HL-60 (cell line): ENCODE measurements at regions not wholly inside any gene's neighbourhood (a gene's known extent, or its start where the extent isn't known, plus 50 kb on each side); places are given as distances from the start of the nearest gene placed in this dataset.

ENCODE experiments used
- GABPA ChIP-seq: IDR thresholded peaks from 2 replicates; pipeline ENCODE4 v1.6.1; 2012; ENCODE audit warnings: low read depth
- TF ChIP-seq, protein P1 (sequence below): IDR thresholded peaks from one replicate; pipeline ENCODE4 v1.5.1; 2011; ENCODE audit warnings: low read length, control low read depth, inconsistent platforms; ENCODE audit not compliant: insufficient read depth
- TF ChIP-seq, protein P2 (sequence below): IDR thresholded peaks from 2 replicates; pipeline ENCODE4 v1.6.1; 2012; ENCODE audit warnings: low read depth; ENCODE audit not compliant: insufficient replicate concordance

DNA sequence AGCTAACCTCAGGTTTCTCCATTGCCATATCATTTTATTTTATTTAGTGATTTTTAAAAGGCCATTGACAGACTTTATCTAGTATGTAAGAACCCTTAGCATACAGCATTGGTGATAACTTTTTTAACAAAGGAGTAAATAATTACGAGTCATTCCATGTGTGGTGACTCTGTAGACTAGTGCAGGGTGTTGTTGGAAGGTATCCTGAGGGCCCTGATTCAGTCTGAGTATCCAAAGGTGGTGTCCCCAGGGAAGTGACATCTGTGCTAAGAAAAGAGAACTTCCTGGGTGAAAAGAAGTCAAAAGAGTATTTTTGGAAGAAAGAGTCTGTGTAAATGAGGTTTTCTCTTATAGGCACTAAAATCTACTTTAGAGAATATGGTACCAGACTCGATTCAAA lies 308.4 kb downstream of the C7orf25 start:
- TF ChIP-seq, protein P1, sequence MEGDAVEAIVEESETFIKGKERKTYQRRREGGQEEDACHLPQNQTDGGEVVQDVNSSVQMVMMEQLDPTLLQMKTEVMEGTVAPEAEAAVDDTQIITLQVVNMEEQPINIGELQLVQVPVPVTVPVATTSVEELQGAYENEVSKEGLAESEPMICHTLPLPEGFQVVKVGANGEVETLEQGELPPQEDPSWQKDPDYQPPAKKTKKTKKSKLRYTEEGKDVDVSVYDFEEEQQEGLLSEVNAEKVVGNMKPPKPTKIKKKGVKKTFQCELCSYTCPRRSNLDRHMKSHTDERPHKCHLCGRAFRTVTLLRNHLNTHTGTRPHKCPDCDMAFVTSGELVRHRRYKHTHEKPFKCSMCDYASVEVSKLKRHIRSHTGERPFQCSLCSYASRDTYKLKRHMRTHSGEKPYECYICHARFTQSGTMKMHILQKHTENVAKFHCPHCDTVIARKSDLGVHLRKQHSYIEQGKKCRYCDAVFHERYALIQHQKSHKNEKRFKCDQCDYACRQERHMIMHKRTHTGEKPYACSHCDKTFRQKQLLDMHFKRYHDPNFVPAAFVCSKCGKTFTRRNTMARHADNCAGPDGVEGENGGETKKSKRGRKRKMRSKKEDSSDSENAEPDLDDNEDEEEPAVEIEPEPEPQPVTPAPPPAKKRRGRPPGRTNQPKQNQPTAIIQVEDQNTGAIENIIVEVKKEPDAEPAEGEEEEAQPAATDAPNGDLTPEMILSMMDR, result no peak
- TF ChIP-seq GABPA, result no peak
- TF ChIP-seq, protein P2, sequence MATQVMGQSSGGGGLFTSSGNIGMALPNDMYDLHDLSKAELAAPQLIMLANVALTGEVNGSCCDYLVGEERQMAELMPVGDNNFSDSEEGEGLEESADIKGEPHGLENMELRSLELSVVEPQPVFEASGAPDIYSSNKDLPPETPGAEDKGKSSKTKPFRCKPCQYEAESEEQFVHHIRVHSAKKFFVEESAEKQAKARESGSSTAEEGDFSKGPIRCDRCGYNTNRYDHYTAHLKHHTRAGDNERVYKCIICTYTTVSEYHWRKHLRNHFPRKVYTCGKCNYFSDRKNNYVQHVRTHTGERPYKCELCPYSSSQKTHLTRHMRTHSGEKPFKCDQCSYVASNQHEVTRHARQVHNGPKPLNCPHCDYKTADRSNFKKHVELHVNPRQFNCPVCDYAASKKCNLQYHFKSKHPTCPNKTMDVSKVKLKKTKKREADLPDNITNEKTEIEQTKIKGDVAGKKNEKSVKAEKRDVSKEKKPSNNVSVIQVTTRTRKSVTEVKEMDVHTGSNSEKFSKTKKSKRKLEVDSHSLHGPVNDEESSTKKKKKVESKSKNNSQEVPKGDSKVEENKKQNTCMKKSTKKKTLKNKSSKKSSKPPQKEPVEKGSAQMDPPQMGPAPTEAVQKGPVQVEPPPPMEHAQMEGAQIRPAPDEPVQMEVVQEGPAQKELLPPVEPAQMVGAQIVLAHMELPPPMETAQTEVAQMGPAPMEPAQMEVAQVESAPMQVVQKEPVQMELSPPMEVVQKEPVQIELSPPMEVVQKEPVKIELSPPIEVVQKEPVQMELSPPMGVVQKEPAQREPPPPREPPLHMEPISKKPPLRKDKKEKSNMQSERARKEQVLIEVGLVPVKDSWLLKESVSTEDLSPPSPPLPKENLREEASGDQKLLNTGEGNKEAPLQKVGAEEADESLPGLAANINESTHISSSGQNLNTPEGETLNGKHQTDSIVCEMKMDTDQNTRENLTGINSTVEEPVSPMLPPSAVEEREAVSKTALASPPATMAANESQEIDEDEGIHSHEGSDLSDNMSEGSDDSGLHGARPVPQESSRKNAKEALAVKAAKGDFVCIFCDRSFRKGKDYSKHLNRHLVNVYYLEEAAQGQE, result no peak
